Heart left ventricle (tissue), 13 donors: ENCODE measurements at regions not wholly inside any gene's neighbourhood (a gene's known extent, or its start where the extent isn't known, plus 50 kb on each side); places are given as distances from the start of the nearest gene placed in this dataset.

Experiments
- POLR2A ChIP-seq, 2 donors: fragments of 450-650 bp; IDR thresholded peaks; one replicate each; pipeline ENCODE4 v1.6.1; 2017; ENCODE audit warnings: antibody characterized with exemption in 2 of 2, mild to moderate bottlenecking in 2 of 2, moderate library complexity in 2 of 2
- TF ChIP-seq, protein P1 (sequence below), 12 donors: fragments of 200-600 bp; sonication (generic) in 4 of 12; IDR thresholded peaks; one replicate each; pipeline versions ENCODE4 v1.5.0 to v1.8.0; 2018 to 2022; ENCODE audit warnings: antibody characterized with exemption in 12 of 12, mild to moderate bottlenecking in 5 of 12
- donor health status: ischemic (EF 13 %, LVEDD 7.1; RV severe dilation, severe dysfunction).
- donor health status: DM: no; HTN: yes; CAD: no.
- donor health status: DM: no; HTN: no; CAD: no.
- donor health status: ischemic (EF 25% LVEDD 6.9; RV normal size, moderate dysfunction).
- donor health status: ischemic (EF 25% LVEDD 5.7; RV mildly dilated, moderate dysfunction).
- donor health status: ischemic (EF 35%, LVEDD 5.7; RV mildly dilated, moderate dysfunction).
- donor health status: nonischemic (EF 11% LVEDD 7.7; RV severe dilation, severe dysfunction).
- donor health status: DM: yes; HTN: yes; CAD: no.
- donor health status: PGD.
- donor health status: ischemic (EF 29% LVEDD 5.4; RV normal size, mild dysfunction).
- donor health status: nonischemic (EF 23%, LVEDD 6.1; RV moderate dilation, normal function).

- TF ChIP-seq, protein P1, sequence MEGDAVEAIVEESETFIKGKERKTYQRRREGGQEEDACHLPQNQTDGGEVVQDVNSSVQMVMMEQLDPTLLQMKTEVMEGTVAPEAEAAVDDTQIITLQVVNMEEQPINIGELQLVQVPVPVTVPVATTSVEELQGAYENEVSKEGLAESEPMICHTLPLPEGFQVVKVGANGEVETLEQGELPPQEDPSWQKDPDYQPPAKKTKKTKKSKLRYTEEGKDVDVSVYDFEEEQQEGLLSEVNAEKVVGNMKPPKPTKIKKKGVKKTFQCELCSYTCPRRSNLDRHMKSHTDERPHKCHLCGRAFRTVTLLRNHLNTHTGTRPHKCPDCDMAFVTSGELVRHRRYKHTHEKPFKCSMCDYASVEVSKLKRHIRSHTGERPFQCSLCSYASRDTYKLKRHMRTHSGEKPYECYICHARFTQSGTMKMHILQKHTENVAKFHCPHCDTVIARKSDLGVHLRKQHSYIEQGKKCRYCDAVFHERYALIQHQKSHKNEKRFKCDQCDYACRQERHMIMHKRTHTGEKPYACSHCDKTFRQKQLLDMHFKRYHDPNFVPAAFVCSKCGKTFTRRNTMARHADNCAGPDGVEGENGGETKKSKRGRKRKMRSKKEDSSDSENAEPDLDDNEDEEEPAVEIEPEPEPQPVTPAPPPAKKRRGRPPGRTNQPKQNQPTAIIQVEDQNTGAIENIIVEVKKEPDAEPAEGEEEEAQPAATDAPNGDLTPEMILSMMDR (IDR thresholded peaks at IDR 0.05) = no peak
- no peak for TF ChIP-seq POLR2A (IDR thresholded peaks at IDR 0.05)
Observed at GRCh38 chr5:89724379-89725095, 685.0 kb downstream of the CETN3 start.
